Effector memory CD8-positive, alpha-beta T cell (primary cell): ENCODE measurements at regions not wholly inside any gene's neighbourhood (a gene's known extent, or its start where the extent isn't known, plus 50 kb on each side); places are given as distances from the start of the nearest gene placed in this dataset.

Experiments used
- ATAC-seq: fragments of 150-1000 bp; cut with Tn5 transposase; replicated peaks from 2 replicates; pipeline ENCODE4 v1.10.0; 2021; ENCODE audit warnings: mild to moderate bottlenecking, moderate library complexity
- DNase-seq, 3 experiments: peaks; one replicate each; pipeline ENCODE4 v3.0.0; 2021
- H3K27ac Mint-ChIP-seq, 2 donors: one replicate each; pipeline ENCODE4 v1.8.0; 2022; ENCODE audit warnings: mild to moderate bottlenecking in 2 of 2, mixed read lengths in 2 of 2, moderate library complexity in 2 of 2
- H3K27me3 Mint-ChIP-seq, 2 donors: one replicate each; pipeline ENCODE4 v1.8.0; 2022; ENCODE audit warnings: mixed read lengths in 2 of 2
- H3K36me3 Mint-ChIP-seq: one replicate; pipeline ENCODE4 v1.8.0; 2022; ENCODE audit warnings: mild to moderate bottlenecking, moderate library complexity, mixed read lengths; ENCODE audit not compliant: insufficient read depth
- H3K4me1 Mint-ChIP-seq, 2 donors: one replicate each; pipeline ENCODE4 v1.8.0; 2022; ENCODE audit warnings: low read depth in 2 of 2, mixed read lengths in 2 of 2
- H3K4me3 Mint-ChIP-seq, 2 donors: one replicate each; pipeline ENCODE4 v1.8.0; 2022; ENCODE audit warnings: mild to moderate bottlenecking in 2 of 2, mixed read lengths in 2 of 2, moderate library complexity in 2 of 2
- H3K9me3 Mint-ChIP-seq, 2 donors: one replicate each; pipeline ENCODE4 v1.8.0; 2022; ENCODE audit warnings: mixed read lengths in 2 of 2

- ATAC-seq, result no peak
- H3K4me1 Mint-ChIP-seq, result peaks cover 0 to 1% of the 10 kb centered on the region in 2 donors
- DNase-seq, result no peak
- H3K4me3 Mint-ChIP-seq, result no peak overlapping the region
- no peaks in the 10 kb centered on the region for H3K9me3 Mint-ChIP-seq
- no peaks in the 10 kb centered on the region for H3K36me3 Mint-ChIP-seq
- peaks cover 49 to 58% of the 10 kb centered on the region in 2 donors for H3K27me3 Mint-ChIP-seq
- H3K27ac Mint-ChIP-seq, result no peak overlapping the region
Observed at GRCh38 chr2:169426069-169426663, 53.1 kb upstream of the BBS5 start.

DNA sequence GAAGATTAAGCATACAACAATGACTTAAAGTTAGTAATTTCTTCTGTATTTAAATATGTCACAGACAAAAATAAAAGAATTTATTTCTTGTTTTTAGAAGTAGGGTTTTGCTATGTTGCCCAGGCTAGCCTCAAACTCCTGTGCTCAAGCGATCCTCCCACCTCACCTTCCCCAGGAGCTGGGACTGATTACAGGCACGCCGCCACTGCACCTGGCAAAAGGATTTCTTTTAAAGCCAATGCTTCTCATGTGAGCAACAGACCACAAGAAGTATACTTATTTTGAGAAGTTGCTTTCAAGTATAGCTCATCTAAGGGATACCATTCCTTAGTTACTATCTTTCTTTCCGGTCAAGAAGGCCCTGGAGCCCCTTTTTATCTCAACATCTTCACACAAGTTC, 57.2 kb upstream of the BBS5 start:
- Mint-ChIP-seq H3K27ac (no peak overlapping the region), H3K36me3 (peaks cover 3% of the 10 kb centered on the region), H3K9me3 (no peaks in the 10 kb centered on the region), H3K4me1 (no peaks in the 10 kb centered on the region), H3K4me3 (no peak overlapping the region), H3K27me3 (peaks cover 43 to 57% of the 10 kb centered on the region in 2 donors)
- no peak for DNase-seq
- no peak for ATAC-seq

GRCh38 chr2:169415233-169415748, 53.0 kb upstream of the LRP2 start:
- Mint-ChIP-seq H3K27me3 (peaks cover 54 to 67% of the 10 kb centered on the region in 2 donors), H3K4me3 (no peak overlapping the region), H3K9me3 (no peaks in the 10 kb centered on the region), H3K4me1 (no peaks in the 10 kb centered on the region), H3K36me3 (peaks cover 3% of the 10 kb centered on the region), H3K27ac (no peak overlapping the region)
- DNase-seq (no peak), ATAC-seq (no peak)
